GM19395 (cell line): ENCODE measurements at regions not wholly inside any gene's neighbourhood (a gene's known extent, or its start where the extent isn't known, plus 50 kb on each side); places are given as distances from the start of the nearest gene placed in this dataset.
"Not testable (repeated sequence)": the region's sequence is repeated elsewhere in the genome, so short reads cannot be mapped to it uniquely, and the experiment has no call there.

Source experiments
- ATAC-seq: cut with Tn5 transposase; IDR thresholded peaks from one replicate; pipeline ENCODE4 v1.9.1; 2021; ENCODE audit warnings: mild to moderate bottlenecking, moderate library complexity; ENCODE audit not compliant: unreplicated experiment

GRCh38 chr7:25580141-25580540, 351.9 kb upstream of the NPVF start:
- ATAC-seq: no peak

DNA sequence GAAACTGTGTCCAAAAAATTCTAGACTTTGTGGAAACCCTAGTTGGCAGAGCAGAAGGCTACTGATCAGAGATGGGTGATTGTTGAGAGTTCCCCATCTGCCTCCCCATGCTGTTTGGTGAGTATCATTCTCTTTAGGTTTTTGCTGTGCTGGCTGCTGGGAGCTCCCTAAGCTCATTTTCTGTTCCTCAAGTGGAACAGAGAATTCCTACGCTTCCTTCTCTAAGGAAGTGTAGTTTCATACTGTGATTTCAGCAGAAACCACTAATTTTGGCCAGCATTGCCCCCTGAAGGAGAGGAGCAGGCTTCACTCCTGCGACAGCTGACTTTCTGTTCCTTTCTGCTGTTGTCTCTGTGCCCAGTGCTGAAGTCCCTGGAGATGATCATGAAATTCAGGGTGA, 355.3 kb upstream of the NPVF start:
- ATAC-seq: no peak

DNA sequence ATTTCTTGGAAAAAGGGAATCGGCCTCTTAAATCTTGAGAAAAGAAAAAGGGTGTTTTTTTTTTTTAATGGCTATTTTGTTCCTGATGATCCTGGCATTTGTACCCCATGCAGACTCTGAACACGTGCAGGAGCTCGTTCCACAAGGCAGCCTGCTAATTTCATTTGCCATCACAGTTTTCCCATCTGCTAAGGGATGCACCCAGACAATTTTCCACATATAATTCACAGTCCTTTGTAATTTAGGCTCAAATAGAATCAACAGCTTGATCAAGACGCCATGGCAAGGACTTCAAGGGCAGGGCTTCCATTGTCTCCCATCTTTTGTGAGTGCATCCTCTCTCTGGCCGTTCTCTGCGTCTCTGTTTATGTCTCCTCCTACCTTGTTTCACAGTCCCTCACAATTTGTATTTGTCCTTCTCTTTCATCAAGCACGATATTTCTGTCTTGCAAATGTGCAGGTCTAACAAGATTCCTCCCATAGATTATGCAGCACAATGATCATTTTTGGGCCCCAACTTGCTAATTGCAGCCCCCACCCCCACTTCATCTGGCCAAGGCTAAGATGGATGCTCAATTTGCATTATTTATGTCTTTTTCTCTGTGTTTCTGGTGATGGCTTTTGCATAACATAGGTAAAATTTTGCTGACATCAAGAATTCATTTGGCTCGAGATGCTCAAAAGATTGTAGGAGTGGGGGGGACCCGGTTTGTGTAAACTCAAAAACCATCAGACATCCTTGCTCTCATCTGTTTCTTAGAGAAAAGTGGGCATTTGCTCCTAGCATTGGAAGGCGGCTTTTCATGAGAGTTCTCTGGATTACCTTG, 356.0 kb upstream of the NPVF start:
- no peak for ATAC-seq

DNA sequence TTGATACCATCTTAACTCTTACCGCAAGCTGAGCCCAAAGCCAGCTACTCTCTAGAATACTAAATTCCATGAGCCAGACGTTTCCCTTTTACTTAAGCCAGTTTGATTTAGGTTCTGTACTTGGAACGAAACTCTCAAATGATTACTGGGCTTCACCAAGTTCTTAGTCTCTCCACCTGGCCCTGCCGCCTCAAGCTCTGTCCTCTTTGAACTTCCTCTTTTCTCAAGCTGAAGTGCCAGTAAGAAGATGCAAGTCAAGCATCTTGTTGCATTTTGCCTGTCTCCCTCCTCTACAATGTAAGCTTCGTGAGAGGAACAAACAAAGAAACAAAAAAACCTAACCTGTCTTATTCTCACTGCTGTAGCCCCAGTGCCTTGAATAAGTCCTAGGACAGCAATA, 358.2 kb upstream of the NPVF start:
- no peak for ATAC-seq

GRCh38 chr7:25594122-25594521, 365.8 kb upstream of the NPVF start:
- no peak for ATAC-seq

DNA sequence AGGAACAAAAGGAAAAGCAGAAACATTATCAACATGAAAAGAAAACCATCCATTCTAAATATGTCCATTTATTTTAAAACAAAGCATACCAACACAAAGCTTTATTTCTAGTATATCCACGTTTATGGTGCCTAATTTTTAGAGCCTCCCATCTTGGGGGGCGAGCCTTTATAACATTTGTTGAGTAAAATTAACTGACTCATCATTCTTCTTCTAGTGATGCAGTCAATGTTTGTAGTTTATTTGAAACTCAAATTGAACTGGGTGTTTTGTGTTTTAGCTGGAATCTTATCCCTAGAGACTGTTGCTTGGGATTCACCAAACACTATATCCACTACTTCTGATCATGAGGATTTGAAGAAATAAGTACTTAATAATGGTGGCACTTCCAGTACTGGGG, 366.4 kb upstream of the NPVF start:
- ATAC-seq: no peak

- no peak for ATAC-seq
Observed at GRCh38 chr7:25595996-25596395, 367.7 kb upstream of the NPVF start.

DNA sequence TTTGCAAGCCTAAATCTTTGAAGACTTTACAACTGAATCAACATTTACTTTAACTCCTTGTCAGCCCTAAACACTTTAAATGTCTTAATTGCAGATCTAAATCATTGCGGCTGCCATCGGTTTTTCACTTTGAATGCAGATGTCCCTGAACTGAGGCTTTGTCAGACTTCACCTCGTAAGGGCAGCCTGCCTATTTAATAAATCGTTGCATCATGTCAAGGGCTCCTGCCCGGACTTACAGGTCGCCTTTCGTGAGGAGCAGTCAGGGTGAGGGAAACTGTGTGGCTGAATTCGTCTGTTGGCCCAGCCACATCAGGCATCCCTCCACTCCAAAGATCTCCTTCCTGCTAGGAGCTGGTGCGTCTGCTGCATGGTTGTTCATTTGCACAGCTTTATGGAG, 368.2 kb upstream of the NPVF start:
- no peak for ATAC-seq

- ATAC-seq: no peak
Observed at GRCh38 chr7:25597946-25598345, 369.7 kb upstream of the NPVF start.

DNA sequence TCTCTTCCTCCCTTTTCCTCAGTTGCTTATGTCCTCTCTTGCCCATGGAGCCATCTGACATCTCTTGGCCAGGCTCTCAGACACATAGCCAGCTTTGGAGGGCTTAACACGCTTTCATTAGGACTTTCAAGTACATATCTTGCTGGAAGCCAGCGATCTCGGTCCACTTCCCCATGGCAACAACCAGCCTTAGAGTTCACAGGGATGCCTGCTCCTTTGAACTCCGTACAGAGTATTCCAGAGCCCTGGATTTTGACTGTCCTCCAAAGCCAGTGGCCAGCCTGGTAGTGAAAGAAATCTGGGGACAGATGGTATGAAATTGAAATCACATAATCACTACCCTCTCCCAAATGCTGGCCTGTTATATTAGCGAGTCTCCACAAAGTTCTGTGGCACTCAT, 370.5 kb upstream of the NPVF start:
- ATAC-seq: no peak

GRCh38 chr7:25600262-25600920, 372.1 kb upstream of the NPVF start:
- no peak for ATAC-seq

DNA sequence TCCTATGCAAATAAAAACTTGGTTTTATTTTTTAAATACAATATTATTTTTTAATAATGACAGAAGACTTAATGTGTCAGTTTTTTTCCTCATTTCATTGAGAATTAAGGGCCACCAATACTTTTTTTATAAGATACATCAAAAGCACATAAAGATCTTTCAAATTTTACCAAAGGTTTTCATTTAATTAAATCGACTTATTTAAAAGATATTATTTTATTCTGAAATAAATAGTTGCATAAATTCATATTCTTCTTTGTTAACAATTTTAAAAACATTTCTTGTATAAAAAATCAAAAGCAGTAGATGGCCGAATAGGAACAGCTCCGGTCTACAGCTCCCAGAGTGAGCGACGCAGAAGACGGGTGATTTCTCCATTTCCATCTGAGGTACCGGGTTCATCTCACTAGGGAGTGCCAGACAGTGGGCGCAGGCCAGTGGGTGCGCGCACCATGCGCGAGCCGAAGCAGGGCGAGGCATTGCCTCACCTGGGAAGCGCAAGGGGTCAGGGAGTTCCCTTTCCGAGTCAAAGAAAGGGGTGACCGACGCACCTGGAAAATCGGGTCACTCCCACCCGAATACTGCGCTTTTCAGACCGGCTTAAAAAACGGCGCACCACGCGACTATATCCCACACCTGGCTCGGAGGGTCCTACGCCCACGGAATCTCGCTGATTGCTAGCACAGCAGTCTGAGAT, 374.6 kb upstream of the NPVF start:
- not testable (repeated sequence) for ATAC-seq

DNA sequence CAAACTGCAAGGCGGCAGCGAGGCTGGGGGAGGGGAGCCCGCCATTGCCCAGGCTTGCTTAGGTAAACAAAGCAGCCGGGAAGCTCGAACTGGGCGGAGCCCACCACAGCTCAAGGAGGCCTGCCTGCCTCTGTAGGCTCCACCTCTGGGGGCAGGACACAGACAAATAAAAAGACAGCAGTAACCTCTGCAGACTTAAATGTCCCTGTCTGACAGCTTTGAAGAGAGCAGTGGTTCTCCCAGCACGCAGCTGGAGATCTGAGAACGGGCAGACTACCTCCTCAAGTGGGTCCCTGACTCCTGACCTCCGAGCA, 375.1 kb upstream of the NPVF start:
- ATAC-seq: not testable (repeated sequence)

DNA sequence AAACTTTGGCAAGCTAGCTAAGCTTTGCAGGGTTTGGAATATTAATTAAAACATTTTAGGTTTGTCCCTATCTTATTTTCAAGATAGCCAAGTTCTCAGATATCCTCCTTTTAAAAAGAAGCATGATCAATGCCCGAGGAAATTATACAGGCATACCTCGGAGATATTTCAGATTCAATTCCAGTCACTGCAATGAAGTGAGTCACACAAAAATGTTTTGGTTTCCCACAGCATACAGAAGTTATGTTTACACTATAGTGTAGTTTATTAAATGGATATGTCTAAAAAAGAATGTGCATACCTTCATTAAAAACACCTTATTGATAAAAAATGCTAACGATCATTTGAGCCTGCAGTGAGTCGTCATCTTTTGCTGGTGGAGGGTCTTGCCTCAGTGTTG, 382.9 kb upstream of the NPVF start:
- ATAC-seq: no peak

GRCh38 chr7:25613912-25614311, 385.6 kb upstream of the NPVF start:
- no peak for ATAC-seq

DNA sequence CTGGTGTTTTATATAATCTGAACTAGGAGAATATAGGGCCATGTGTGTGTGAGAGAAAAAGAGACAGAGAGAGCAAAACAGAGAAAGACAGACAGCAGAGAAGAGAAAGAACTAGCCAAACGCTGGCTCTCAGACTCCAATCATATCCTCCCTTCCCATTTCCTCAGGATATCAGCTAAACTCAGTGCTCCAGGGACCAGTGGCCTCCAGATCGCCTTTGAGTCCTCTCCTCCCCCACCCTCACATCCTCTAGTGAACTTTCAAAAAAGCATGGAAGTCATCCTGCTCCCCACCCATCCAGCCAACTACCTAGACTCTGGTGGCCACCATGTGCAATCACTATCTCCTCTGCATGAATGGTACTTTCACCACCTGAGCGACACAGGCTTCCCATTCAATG, 386.1 kb upstream of the NPVF start:
- no peak for ATAC-seq

DNA sequence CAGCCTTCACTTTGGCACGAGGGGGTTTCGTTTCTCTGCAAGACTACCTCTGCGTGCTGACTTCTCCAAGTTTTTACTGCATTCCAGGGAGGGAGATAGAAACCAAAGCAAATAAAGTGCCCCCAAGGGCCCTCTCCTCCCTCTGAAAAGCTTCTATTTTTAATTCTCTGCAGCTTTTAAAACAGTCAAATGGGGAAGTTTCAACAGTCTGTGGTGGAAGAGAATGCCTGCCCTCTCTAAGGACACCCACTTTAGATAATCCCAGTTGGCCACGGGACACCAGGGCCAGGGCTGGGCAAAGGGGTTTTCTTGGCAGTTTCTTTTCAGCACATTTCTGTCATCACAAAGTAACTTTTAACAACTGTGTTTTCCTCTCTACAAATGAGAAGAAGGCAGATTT, 386.7 kb upstream of the NPVF start:
- ATAC-seq: no peak

DNA sequence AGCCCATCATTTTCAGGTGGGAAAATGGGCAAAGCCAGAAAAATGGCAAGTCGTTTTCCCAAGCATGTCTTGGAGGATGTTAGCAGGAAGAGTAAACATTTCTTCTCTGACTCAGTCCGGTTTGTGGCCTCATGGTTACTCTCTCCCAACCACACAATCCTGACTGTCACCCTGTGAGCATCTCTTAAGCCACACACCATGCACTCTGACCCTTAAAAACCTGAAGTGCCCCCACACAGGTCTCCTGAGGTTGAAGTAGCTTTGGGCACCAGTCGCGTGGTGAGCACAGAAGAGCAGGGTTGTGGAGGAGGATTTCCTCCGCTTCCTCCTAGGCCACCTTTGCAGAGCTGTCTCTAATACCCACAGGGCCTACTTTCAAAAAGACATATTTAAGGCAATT, 387.3 kb upstream of the NPVF start:
- ATAC-seq: no peak

GRCh38 chr7:25617214-25617613, 388.9 kb upstream of the NPVF start:
- ATAC-seq: no peak

- no peak for ATAC-seq
Observed at GRCh38 chr7:25617673-25618072, 389.4 kb upstream of the NPVF start.

DNA sequence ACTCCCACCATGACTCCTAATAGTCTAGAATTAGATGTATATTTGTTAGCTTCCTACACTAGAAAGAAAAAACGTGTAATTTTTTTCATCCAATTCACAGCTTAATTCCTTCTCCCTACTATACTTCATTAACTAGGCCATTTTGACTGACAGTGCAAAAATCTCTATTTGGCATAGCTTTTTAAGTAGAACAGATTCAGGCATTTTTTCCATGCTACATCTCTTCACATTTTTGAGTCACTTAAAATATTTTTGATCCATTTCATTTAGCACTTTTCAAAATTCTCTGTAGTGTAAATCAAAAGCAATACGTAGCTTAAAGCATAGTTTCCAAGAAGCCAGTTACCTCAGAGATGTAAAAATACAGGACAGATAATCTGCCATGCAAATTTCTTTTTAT, 391.1 kb upstream of the NPVF start:
- ATAC-seq: no peak
